ENCODE measurements at regions not wholly inside any gene's neighbourhood (a gene's known extent, or its start where the extent isn't known, plus 50 kb on each side); places are given as distances from the start of the nearest gene placed in this dataset.
"Not testable (repeated sequence)": the region's sequence is repeated elsewhere in the genome, so short reads cannot be mapped to it uniquely, and the experiment has no call there.

DNA sequence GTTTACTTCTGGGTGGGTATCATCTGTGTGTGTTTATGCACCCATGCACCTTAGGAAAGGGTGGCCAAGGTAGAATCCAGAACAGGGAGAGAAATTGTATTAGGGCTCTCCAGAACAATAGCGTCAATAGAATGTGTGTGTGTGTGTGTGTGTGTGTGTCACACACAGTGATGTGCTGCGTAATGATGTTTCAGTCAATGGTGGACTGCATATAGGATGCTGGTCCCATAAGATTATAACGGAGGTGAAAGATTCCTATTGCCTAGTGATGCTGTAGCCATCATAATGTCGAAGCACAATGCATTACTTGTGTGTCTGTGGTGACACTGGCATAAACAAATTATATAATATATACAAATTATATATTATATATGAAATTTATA lies 69.3 kb upstream of the PRR23C start:
- DNase-seq (ENCODE audit: low spot score), result no peak

DNA sequence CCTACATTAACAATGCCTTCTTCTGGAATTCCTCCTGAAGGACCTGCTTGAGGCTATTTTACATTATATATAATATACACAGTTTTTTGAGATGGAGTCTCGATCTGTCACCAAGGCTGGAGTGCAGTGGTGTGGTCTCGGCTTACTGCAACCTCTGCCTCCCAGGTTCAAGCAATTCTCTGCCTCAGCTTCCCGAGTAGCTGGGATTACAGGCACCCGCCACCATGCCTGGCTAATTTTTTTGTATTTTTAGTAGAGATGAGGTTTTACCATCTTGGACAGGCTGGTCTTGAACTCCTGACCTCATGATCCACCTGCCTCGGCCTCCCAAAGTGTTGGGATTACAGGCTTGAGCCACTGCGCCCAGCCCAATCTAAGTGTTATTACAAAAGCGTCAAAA lies 71.9 kb upstream of the PRR23C start:
- not testable (repeated sequence) for DNase-seq (ENCODE audit: low spot score)

DNA sequence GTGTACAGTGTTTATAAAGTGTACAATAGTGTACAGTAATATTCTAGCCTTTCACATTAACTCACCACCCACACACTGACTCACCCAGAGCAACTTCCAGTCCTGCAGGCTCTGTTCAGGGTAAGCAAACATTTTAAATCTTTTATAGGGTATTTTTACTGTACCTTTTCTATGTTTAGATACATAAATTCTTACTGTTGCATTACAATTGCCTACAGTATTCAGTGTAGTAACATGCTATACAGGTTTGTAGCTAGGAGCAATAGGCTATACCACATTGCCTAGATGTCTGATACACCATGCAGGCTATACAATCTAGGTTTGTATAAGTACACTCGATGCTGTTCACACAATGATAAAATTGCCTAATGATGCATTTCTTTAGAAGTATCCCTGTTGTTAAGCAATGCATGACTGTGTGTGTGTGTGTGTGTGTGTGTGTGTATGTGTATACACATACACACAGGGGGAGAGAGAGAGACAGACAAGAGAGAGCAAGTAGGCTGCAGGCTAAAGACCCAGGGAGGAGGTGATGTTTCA lies 72.5 kb upstream of the PRR23C start:
- DNase-seq (ENCODE audit: low spot score), result no peak

DNA sequence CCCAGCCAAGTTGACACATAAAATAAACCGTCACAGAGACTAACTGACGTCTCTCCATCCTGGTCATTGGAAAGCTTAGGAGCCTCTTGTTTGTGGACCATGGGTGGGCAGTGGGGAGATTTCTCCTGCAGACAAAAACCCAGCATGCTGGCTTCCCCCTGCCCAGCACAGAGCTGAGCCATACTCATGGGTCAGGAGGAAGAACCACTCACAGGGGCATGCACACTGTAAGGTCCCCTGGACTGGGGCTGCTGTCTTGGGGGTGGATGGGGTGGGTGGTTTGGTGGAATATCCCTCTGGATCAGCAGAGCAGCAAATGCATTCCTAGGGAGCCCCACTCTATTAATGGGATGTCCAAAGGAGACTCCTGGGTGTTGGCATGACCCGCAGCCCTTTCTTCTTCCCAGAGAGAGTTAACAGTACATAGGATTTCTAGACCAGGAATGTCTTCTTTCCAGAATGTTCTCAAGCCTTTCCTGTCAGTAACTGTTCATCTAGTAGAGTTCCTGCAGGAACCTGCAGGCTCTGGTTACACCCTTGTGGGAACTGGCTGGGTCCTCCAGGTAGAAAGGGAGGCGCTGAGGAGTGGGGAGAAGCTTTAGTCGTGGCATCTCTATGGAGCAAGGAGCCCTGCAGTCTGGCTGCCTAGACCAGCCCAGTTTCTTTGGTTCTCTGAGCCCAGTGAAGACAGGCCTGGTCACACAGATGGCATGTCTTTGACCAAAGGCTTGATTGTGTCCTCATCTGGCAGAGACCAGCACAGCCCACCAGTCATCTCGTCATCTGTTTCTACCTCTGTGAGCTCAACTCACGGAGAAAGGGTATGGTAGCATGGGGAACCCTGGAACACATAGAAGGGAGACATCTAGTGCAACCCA lies 73.4 kb upstream of the PRR23C start:
- no peak for DNase-seq (ENCODE audit: low spot score)

DNA sequence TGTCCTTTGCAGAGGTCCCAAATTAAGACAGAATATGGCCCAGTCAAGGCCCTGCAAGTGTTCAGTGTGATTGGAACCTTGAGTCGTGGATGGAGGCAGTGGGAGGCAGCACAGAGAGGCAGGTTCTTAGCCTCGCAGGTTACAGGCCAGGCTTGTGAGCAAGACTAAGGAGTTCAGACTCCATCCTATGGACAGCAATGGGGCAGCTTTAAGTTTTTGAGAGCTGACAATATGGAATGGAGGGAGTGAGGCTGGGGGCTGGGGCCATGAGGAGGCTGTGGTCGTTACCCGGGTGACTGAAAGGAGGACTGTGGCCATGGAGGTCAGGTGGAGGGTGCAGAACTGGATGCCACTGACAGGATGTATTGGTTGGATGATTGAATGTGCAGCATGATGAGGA lies 74.1 kb upstream of the PRR23C start:
- DNase-seq (ENCODE audit: low spot score), result no peak

DNA sequence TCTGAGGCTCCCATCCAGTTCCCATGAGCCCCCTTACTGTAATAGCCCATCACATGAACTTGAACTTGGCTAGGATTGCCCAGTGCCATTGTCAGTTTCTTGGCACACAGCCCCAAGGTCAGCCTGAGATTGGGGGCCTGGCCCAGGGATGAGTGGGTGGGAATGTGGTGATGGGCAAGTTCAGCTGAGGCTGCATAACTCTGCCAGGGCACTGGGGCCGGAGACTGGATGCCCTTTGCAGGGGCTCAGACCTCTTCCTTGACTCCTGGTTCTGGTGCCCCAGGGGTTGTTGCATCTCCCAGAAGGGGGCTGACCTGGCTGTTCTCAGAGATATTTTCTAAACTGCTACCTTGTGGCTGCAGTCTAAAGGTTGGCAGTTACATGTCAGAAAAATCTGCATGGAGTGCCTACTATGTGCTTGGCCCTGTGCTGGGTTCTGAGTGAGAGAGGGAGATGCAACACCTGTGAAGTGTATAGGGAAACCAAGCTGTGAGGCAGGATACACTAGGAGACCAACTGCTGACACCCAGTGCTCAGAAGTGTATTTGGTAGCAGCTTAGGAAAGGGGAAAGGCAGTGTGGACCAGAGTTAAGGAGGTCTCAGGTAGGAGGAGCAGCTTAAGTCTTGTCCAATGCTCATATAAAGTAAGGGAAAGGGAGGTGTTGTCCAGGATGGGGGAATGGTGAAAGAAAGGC lies 74.8 kb upstream of the PRR23C start:
- no peak for DNase-seq (ENCODE audit: low spot score)

DNA sequence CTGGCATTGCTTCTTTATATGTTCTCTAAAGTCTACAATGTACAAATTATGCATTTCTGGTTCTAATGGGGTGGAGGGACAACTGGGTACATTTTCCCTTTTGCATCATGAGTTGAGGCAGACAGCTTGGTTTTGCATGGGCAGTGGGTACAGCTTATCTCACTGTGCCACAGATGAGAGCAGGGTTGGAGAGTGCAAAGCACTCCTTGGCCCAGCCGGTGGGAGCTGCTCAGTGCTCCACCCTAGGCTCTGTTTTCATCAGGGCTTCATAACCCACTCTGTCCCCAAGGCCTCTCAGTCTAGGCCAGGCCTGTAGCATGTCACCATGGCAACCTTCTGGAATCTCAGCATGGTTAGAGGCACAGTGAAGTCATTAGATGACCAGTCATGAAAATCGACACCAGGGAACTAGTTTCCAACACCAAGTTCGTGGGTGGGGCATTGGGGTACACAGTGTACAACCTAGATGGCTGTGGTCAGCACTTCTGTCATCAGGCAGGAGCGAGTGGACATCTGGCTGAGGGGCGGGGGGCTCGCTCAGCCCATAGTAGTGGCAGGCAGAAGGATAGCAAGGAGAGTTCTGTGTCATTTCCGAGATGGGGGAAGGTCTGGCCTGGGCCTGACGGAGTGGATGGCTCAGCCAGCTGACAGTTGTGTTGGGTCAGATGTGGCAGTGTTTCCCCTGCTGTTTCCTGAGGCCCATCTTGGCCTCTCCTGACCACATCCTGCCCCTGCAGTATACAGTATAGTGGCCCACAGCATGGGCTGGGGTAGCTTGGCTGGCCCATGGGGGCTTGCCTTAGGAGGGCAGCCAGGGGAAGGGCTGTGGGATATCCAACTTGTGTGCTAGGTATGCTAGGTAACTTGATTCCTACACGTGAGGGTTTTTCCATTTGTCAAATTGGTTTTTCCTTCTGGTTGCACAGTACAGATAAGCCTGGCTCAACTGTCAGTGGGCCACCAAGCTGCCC lies 75.7 kb upstream of the PRR23C start:
- no peak for DNase-seq (ENCODE audit: low spot score)

DNA sequence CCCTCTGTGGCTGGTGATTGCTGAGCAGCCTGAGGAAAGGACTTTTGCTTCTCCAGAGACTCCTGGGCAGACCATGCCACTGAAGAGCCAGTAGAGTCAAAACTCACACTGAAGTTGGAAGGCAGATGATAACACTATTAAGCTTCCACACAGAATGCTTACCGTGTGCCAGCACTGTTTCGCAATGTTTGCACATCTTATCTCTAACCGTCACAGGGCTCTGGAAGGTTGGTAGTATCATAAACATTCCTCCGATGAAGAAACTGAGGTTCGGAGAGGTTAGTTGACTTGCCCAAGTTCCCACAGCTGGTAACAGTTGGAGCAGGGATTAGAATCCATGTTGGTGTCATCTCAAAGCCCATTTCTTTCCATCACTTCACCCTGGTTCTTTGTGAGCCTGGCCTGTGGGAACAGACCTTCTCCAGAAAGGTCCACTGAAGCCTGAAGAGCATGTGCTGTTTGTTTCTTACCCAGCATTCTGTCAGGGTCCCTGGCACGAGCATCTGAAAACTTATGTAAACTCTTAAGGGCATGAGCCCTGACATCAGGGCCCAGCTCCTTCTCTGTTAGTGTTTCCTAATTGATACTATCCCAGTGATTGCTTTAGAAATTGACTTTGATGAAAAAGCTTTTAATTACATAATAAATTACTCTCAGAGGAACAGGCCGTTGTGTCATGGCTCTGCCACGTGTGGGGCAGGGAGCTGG lies 77.0 kb upstream of the PRR23C start:
- DNase-seq (ENCODE audit: low spot score), result no peak

DNA sequence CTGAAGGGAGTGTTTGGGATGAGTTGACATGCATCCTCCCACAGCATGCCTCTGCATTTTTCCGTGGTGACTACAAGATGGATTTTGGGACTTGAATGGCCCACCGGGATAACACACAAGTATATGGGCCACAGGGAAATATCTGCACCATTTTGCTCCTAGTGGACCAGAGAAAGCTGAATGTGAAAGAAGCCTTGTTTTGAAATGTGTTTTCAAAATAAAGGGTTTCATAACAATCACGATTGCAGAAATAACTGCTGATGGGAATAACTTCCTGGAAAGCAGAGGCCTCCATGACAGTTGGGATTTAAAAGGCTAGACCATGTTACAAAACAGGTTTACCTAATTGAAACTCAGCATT lies 77.5 kb upstream of the PRR23C start:
- DNase-seq (ENCODE audit: low spot score), result no peak

DNA sequence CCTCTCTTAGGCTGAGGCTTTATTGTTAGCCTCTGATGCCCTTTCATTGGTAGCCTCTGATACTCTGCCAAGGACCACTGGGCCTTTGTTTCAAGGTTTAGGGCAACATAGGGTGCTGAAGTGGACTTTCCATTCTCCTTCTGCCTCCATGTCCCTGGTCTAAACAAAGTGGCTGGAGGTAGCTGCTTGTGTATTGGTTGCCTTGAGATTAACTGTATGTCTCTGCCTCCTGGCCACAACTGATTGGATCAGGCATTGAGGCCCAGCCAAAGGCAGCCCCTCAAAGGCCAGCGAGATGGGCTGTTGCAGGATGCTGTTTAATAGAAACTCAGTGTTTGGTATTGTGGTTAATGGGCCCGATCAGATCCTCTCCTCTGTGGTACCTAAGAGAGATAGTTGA lies 77.9 kb upstream of the PRR23C start:
- DNase-seq (ENCODE audit: low spot score), result no peak

DNA sequence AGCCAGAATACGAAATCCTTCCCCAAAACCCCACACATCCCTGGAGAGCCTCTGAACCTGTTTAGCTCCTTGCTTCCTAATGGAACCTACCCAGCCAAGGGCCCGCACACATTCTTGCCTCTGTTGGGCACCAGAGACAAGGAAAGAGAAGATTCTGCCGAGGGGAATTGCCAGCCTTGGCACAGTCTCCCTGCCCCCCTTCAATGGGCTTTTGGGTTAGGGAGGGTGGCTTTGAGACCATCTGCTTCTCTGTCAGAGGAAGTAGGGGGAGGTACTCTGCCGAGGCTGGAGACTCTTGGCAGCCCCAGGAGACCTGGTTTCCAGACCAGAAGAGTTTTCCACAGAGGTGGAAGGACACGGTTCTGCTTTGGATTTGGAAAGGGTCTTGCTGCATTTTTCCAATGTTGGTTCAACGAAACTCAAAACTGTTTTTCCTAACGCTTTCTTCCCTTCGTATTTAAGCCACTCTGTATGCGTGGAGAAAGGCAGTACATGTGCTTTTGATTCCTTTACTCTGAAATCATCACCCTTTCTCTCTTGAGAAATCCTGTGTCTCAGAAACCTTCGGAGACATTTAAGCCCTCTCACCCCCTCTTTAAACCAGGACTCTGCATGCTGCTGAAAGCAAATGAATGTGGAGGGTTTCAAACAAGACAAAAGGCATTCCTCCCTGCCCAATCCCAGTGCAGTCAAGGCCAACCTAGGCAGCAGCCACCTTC lies 78.8 kb upstream of the PRR23C start:
- no peak for DNase-seq (ENCODE audit: low spot score)

DNA sequence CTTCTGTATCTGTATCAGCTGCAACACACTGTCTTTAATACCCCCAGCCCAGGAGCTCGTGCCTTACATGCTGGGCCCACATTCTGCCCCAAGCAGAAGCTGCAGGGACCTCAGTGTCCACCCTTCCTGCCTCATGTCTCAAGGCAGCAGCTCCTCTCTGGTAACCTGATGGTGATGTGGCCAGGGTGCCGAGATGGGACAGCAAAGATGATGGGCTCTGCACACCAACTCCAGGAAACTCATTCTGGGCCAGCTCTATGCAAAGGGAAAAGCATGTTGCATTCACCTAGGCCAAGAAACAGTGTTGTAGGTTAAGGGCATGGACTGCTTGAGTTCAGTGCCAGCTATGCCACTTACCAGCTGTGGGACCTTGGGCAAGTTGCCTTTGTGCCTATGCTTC lies 79.5 kb upstream of the PRR23C start:
- no peak for DNase-seq (ENCODE audit: low spot score)

DNA sequence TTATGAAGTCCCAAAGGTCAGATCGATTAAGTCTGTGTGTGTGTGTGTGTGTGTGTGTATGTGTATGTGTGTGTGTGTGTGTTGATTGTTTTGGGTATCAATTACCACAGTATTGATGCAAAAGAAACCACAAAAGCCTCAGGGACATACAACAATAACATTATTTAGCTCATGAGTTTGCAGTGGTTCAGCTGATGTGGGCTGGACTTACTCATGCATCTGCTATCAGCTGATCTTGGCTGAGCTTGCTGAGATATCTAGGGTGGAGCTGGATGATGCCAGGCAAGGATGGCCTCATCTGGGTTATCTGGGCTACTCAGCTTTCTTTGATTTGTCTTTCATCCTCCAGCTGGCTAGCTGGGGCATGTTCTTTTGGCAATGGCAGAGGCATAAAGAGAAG lies 82.4 kb upstream of the PRR23C start:
- DNase-seq (ENCODE audit: low spot score), result no peak

DNA sequence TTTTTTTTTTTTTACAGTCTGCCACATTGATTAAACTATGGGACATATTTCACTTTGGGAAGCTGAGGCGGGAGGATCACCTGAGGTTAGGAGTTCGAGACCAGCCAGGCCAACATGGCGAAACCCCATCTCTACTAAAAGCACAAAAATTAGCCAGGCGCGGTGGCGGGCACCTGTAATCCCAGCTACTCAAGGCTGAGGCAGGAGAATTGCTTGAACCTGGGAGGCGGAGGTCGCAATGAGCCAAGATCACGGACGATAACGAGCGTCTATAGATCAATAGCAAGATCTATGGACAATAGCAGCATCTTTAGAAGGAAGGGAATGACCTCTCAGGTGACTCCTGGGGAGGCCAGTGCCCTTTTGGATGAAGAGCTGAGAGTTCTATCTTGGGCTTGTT lies 82.9 kb upstream of the PRR23C start:
- DNase-seq (ENCODE audit: low spot score), result not testable (repeated sequence)

DNA sequence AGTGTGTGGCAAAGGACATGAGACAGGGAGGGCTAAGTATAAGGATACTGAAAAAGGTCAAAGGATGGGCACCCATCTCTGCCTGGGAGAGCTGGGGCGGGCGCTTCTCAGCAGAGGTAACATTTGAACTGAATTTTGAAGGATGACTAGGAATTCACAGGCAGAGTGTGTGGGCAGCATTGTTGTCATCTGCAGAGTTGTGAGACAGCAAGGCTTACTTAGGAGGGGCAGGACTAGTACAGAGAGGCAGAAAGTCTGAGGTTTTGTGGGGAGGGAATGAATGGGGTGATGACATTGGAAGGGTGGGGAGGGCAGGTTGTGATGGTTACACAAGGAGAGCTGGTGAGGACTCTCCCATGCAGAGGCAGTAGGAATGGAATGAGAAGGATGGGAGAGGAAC lies 84.1 kb upstream of the PRR23C start:
- no peak for DNase-seq (ENCODE audit: low spot score)

DNA sequence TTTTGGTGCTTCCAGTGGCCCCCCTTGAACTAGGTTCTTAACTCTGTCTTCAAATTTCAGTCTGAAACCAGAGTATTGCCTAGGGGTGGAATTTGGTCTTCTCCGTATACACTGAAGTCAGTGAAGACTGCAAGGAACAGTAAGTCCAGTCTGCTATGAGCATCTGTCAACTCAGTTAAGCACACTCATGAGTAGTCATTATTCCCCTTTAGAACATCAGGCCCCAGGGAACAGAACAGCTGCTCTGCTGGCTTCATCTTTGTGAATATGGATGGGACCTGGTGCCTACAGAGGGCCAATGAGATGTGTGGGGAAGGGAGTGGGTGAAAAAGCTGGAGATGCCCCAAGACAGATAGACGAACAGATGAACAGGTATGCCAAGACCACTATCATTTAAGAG lies 85.2 kb upstream of the PRR23C start:
- DNase-seq (ENCODE audit: low spot score), result no peak

DNA sequence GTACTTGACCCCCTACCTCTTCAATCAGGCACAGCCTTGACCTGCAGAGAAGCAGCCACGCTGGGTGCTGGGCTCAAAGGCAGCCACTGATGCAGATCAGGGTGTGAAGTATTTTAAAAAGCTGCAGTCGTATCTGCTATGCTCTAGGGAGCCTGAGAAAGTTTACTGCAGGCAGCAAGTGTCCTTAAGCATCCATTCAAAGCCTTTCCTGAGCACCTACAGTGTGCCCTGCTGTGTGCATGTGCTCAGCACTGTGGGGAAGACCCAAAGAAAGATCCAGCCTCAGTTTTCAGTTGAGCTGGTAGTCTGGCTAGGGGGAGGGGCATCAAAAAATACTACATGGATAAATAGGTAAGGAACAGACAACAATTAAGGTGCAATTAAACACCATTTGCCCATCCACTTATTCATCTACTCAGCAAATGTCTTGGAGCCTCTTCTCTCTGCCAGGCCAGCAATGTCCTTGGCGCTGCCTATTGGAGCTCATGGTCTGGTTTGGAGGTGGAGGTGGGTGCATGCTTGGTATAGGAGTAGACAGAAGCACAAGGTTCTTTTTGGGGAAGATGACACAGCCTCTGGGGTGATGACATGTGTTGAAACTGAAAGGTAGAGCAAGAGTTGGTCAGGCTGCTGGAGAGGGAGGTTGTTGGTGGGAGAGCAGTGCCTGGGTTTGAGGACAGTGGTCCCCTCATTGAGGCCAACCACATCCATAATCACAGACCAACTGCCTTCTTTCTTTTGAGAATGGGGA lies 85.9 kb upstream of the PRR23C start:
- no peak for DNase-seq (ENCODE audit: low spot score)

DNA sequence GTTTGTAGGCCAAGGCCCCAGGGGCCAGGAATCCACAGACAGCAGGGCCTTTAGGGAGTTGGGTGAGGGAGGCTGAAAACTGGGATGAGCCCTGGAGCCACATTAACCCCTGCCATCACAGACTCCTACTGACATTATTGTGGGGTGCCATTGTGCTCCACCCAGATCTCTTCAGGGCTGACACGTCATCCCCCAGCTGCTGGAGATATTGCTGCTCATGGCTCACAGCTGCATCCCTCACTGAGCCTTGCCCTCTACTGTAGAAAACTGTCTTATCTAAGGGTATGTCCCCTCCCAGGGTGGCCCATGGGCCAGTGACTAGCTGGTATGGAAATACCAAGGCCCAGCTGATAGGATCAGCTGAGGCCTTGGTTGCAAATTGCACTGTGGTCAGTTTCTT lies 87.3 kb upstream of the PRR23C start:
- no peak for DNase-seq (ENCODE audit: low spot score)

DNA sequence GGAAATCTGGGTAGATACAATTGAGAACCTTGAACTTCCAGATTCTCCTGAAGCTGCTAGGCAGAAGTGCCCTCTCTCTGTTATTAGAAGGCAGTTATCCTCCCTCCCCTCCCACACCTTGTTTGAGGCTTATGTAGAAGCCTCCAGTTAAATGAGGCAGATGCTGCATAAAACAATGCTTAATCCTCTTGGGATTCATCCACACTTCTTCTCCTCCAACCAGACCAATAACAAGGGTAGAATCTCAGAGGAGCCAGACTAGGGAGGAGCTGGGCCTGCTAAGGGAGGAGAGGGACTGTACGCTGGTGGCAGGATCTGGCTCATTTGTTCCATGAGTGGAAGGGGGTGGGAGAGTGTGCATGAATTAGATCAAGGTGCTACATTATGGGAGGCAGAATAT lies 88.3 kb upstream of the PRR23C start:
- DNase-seq (ENCODE audit: low spot score), result no peak

DNA sequence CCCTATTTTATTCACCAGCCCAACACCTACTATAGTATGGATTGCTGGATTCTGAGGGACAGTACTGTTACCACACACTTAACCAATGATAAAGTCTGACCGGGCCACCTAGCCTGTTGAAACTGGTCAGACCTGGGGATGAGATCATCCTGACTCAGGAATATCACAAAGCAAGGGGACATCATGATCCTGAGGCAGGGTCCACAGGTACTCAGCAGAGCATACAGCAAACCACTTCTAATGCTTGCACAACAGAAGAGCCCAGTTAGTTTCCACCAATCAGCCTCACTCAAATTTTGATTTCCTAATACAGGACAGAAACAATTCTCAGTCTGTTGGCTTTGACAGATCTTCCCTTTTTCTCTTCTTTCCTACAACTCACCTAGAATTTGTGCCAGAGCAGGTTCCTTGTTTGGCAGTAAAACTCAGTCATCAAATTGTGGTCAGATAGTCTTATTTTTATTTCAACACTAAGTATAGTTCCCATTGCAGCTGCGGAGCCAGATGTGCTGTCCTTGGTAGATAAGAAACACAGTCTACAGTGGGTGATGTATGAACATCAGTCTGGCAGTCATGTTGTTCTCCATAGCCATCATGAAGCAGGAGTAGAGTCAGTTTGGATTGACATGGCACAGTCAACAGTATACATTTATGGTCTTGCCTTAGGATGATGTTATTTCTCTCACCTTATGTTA lies 90.1 kb upstream of the PRR23C start:
- no peak for DNase-seq (ENCODE audit: low spot score)
